Fibroblast of pulmonary artery (primary cell): ENCODE measurements at regions not wholly inside any gene's neighbourhood (a gene's known extent, or its start where the extent isn't known, plus 50 kb on each side); places are given as distances from the start of the nearest gene placed in this dataset.

Source experiments
- DNase-seq: peaks from one replicate; pipeline ENCODE4 v3.0.0-alpha.2; 2010; ENCODE audit warnings: low read depth
- H3K4me3 ChIP-seq: replicated peaks from 2 replicates; pipeline ENCODE4 v1.5.1; 2011; ENCODE audit warnings: low read depth, mild to moderate bottlenecking, control low read depth, low read length, moderate library complexity
- TF ChIP-seq, protein P1 (sequence below): IDR thresholded peaks from 2 replicates; pipeline ENCODE4 v1.5.1; 2011; ENCODE audit warnings: mild to moderate bottlenecking, control low read depth, low read length, inconsistent platforms; ENCODE audit errors: missing control alignments

DNA sequence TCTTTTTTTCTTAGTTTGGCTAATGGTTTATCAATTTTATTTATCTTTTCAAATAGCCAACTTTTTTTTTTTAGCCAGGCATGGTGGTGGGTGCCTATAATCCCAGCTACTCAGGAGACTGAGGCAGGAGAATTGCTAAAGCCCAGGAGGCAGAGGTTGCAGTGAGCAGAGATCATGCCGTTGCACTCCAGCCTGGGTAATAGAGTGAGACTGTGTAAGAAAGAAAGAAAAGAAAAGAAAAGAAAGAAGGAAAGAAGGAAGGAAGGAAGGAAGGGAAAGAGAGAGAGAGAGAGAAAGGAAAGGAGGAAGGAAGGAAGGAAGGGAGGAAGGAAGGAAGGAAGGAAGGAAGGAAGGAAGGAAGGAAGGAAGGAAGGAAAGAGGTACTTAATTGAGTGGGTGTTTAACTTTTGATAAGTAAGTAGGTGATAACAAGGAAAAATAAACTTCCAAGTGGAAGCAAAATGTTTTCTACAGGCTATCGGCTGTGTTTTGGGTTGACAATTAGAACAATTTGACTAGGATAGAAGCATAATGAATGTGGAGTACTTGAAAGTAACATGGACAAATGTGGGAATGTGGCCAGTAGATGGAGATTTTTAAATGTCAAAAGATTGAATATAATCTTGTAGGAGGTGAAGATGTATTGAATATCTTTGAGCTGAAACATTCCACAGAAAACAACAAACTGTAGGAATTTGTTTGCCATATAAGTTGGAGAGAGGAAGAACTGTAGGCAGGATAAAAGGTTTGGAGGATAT lies 62.8 kb upstream of the MYO16 start:
- TF ChIP-seq, protein P1, sequence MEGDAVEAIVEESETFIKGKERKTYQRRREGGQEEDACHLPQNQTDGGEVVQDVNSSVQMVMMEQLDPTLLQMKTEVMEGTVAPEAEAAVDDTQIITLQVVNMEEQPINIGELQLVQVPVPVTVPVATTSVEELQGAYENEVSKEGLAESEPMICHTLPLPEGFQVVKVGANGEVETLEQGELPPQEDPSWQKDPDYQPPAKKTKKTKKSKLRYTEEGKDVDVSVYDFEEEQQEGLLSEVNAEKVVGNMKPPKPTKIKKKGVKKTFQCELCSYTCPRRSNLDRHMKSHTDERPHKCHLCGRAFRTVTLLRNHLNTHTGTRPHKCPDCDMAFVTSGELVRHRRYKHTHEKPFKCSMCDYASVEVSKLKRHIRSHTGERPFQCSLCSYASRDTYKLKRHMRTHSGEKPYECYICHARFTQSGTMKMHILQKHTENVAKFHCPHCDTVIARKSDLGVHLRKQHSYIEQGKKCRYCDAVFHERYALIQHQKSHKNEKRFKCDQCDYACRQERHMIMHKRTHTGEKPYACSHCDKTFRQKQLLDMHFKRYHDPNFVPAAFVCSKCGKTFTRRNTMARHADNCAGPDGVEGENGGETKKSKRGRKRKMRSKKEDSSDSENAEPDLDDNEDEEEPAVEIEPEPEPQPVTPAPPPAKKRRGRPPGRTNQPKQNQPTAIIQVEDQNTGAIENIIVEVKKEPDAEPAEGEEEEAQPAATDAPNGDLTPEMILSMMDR: no peak
- no peak overlapping the region for H3K4me3 ChIP-seq
- no peak for DNase-seq

GRCh38 chr13:108572782-108573211 lies 56.6 kb upstream of the MYO16 start:
- no peak for DNase-seq
- TF ChIP-seq, protein P1: no peak
- no peak overlapping the region for H3K4me3 ChIP-seq

- TF ChIP-seq, protein P1: no peak
- no peak overlapping the region for H3K4me3 ChIP-seq
- DNase-seq: no peak
These were observed 56.0 kb upstream of the MYO16 start for GRCh38 chr13:108573455-108573854.

DNA sequence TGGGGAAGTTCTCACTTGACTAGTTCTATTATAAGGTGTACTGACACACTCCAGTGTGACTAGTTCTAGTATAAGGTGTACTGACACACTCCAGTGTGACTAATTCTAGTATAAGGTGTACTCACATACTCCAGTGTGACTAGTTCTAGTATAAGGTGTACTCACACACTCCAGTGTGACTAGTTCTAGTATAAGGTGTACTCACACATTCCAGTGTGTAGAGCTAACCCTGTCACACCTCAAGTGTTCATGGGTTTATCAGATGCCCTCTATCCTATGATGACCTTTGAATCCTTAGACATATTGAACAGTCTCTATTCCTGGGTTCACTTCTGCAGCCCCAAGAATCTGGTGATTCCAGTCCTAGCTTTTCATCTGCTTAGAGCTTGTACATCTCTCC lies 54.6 kb upstream of the MYO16 start:
- no peak for DNase-seq
- H3K4me3 ChIP-seq: no peak overlapping the region
- TF ChIP-seq, protein P1: no peak

GRCh38 chr13:108575430-108575829 lies 54.0 kb upstream of the MYO16 start:
- TF ChIP-seq, protein P1: no peak
- no peak overlapping the region for H3K4me3 ChIP-seq
- DNase-seq: no peak
